Neural progenitor cell (in vitro differentiated cells): ENCODE measurements at regions not wholly inside any gene's neighbourhood (a gene's known extent, or its start where the extent isn't known, plus 50 kb on each side); places are given as distances from the start of the nearest gene placed in this dataset.

Source experiments
- DNase-seq: peaks from one replicate; pipeline ENCODE4 v3.0.0-alpha.2; 2016; ENCODE audit warnings: low spot score
- H2AFZ ChIP-seq: fragments of 200-600 bp; sonication (generic); replicated peaks from 2 replicates; pipeline ENCODE4 v1.6.1; 2016; ENCODE audit warnings: antibody characterized with exemption
- H3F3A ChIP-seq: fragments of 200-600 bp; sonication (generic); 2 replicates; pipeline ENCODE4 v1.6.1; 2016; ENCODE audit warnings: antibody characterized with exemption, low read depth
- H3K27ac ChIP-seq: fragments of 200-600 bp; sonication (generic); 2 replicates; pipeline ENCODE4 v1.5.1; 2016; ENCODE audit warnings: mild to moderate bottlenecking
- H3K27me3 ChIP-seq: fragments of 200-600 bp; sonication (generic); 2 replicates; pipeline ENCODE4 v1.6.1; 2016; ENCODE audit warnings: mild to moderate bottlenecking, moderate library complexity
- H3K36me3 ChIP-seq: fragments of 200-600 bp; sonication (generic); 2 replicates; pipeline ENCODE4 v1.5.1; 2016
- H3K4me1 ChIP-seq: fragments of 200-600 bp; sonication (generic); 2 replicates; pipeline ENCODE4 v1.6.1; 2016; ENCODE audit warnings: mixed run types
- H3K4me2 ChIP-seq: fragments of 200-600 bp; sonication (generic); 2 replicates; pipeline ENCODE4 v1.6.1; 2016
- H3K4me3 ChIP-seq: fragments of 200-600 bp; sonication (generic); 2 replicates; pipeline ENCODE4 v1.5.1; 2016
- H3K79me2 ChIP-seq: fragments of 200-600 bp; sonication (generic); 2 replicates; pipeline ENCODE4 v1.6.1; 2016; ENCODE audit warnings: low read depth
- H3K9ac ChIP-seq: fragments of 200-600 bp; sonication (generic); 2 replicates; pipeline ENCODE4 v1.6.1; 2016
- H3K9me3 ChIP-seq: fragments of 200-600 bp; sonication (generic); 2 replicates; pipeline ENCODE4 v1.5.1; 2016; ENCODE audit warnings: low read depth
- H4K20me1 ChIP-seq: fragments of 200-600 bp; sonication (generic); 2 replicates; pipeline ENCODE4 v1.6.1; 2016; ENCODE audit warnings: low read depth
- H3K27ac Mint-ChIP-seq: 3 replicates; pipeline ENCODE4 v1.8.0; 2021; ENCODE audit warnings: mixed read lengths
- H3K27me3 Mint-ChIP-seq: 2 replicates; pipeline ENCODE4 v1.8.0; 2022; ENCODE audit warnings: low read depth, mild to moderate bottlenecking, inconsistent platforms, moderate library complexity, mixed read lengths; ENCODE audit not compliant: insufficient read depth
- H3K36me3 Mint-ChIP-seq: 3 replicates; pipeline ENCODE4 v1.8.0; 2021; ENCODE audit warnings: mixed read lengths
- H3K4me1 Mint-ChIP-seq: 3 replicates; pipeline ENCODE4 v1.8.0; 2021; ENCODE audit warnings: mixed read lengths
- H3K4me3 Mint-ChIP-seq: 3 replicates; pipeline ENCODE4 v1.8.0; 2021; ENCODE audit warnings: mild to moderate bottlenecking, moderate library complexity, mixed read lengths
- H3K9me3 Mint-ChIP-seq: 3 replicates; pipeline ENCODE4 v1.8.0; 2020; ENCODE audit warnings: mixed read lengths
- CTCF ChIP-seq: fragments of 200-600 bp; sonication (generic); IDR thresholded peaks from 2 replicates; pipeline ENCODE4 v1.5.1; 2017; ENCODE audit warnings: antibody characterized with exemption, mild to moderate bottlenecking
- EZH2 ChIP-seq: fragments of 200-600 bp; sonication (generic); IDR thresholded peaks from 2 replicates; pipeline ENCODE4 v1.6.1; 2017; ENCODE audit warnings: antibody characterized with exemption, mild to moderate bottlenecking, moderate library complexity
- EZH2phosphoT487 ChIP-seq: fragments of 200-600 bp; sonication (generic); IDR thresholded peaks from 2 replicates; pipeline ENCODE4 v1.6.1; 2017; ENCODE audit warnings: antibody characterized with exemption

- no peaks in the 10 kb centered on the region for H3K27me3 Mint-ChIP-seq
- H3K27me3 ChIP-seq: no peaks in the 10 kb centered on the region
- H3K4me3 Mint-ChIP-seq: no peak overlapping the region
- H2AFZ ChIP-seq: no peak overlapping the region
- H3K79me2 ChIP-seq: no peaks in the 10 kb centered on the region
- no peaks in the 10 kb centered on the region for H3K36me3 Mint-ChIP-seq
- H3K9me3 ChIP-seq: no peaks in the 10 kb centered on the region
- no peak overlapping the region for H3K4me3 ChIP-seq
- no peaks in the 10 kb centered on the region for H3K4me1 Mint-ChIP-seq
- no peaks in the 10 kb centered on the region for H3K36me3 ChIP-seq
- H3K27ac ChIP-seq: no peak overlapping the region
- no peaks in the 10 kb centered on the region for H3K4me1 ChIP-seq
- H4K20me1 ChIP-seq: no peaks in the 10 kb centered on the region
- H3K4me2 ChIP-seq: no peak overlapping the region
- no peaks in the 10 kb centered on the region for H3F3A ChIP-seq
- no peaks in the 10 kb centered on the region for H3K9me3 Mint-ChIP-seq
- no peak overlapping the region for H3K27ac Mint-ChIP-seq
- TF ChIP-seq CTCF: no peak
- no peak for TF ChIP-seq EZH2
- TF ChIP-seq EZH2phosphoT487: no peak
- no peak overlapping the region for H3K9ac ChIP-seq
- DNase-seq: no peak
Observed at GRCh38 chr14:40855343-40855742, 751.3 kb upstream of the LRFN5 start.

- H3K27me3 Mint-ChIP-seq: peaks cover 2% of the 10 kb centered on the region
- H3K27ac Mint-ChIP-seq: no peak overlapping the region
- Histone ChIP-seq H3K27me3 (no peaks in the 10 kb centered on the region), H2AFZ (peak overlapping the region; percentile 66), H3F3A (no peaks in the 10 kb centered on the region), H3K4me1 (no peaks in the 10 kb centered on the region), H3K9me3 (no peaks in the 10 kb centered on the region), H3K27ac (no peak overlapping the region), H3K4me3 (no peak overlapping the region), H3K79me2 (no peaks in the 10 kb centered on the region), H3K9ac (no peak overlapping the region), H4K20me1 (no peaks in the 10 kb centered on the region), H3K36me3 (no peaks in the 10 kb centered on the region), H3K4me2 (no peak overlapping the region)
- no peaks in the 10 kb centered on the region for H3K4me1 Mint-ChIP-seq
- TF ChIP-seq EZH2phosphoT487 (no peak), EZH2 (no peak), CTCF (no peak)
- no peak for DNase-seq
- H3K4me3 Mint-ChIP-seq: no peak overlapping the region
- H3K9me3 Mint-ChIP-seq: no peaks in the 10 kb centered on the region
- no peaks in the 10 kb centered on the region for H3K36me3 Mint-ChIP-seq
Observed at GRCh38 chr14:40850191-40850590, 756.5 kb upstream of the LRFN5 start.

GRCh38 chr14:40847480-40847879, 759.2 kb upstream of the LRFN5 start:
- Histone ChIP-seq H3K27me3 (no peaks in the 10 kb centered on the region), H3K79me2 (no peaks in the 10 kb centered on the region), H4K20me1 (no peaks in the 10 kb centered on the region), H3F3A (no peaks in the 10 kb centered on the region), H3K27ac (no peak overlapping the region), H3K4me1 (peaks cover 8% of the 10 kb centered on the region), H3K4me2 (no peak overlapping the region), H2AFZ (no peak overlapping the region), H3K36me3 (no peaks in the 10 kb centered on the region), H3K9ac (no peak overlapping the region), H3K9me3 (no peaks in the 10 kb centered on the region), H3K4me3 (no peak overlapping the region)
- Mint-ChIP-seq H3K4me3 (no peak overlapping the region), H3K36me3 (no peaks in the 10 kb centered on the region), H3K9me3 (no peaks in the 10 kb centered on the region), H3K27ac (peak overlapping the region; percentile 35), H3K27me3 (peaks cover 2% of the 10 kb centered on the region), H3K4me1 (peaks cover 6% of the 10 kb centered on the region)
- TF ChIP-seq EZH2 (no peak), CTCF (no peak), EZH2phosphoT487 (no peak)
- DNase-seq: no peak
